ENCODE measurements at regions not wholly inside any gene's neighbourhood (a gene's known extent, or its start where the extent isn't known, plus 50 kb on each side); places are given as distances from the start of the nearest gene placed in this dataset.

GRCh38 chr3:153097213-153097612 is 64.8 kb upstream of the RAP2B start:
- no TSS peak for BruUV-seq (replicated peaks)
- no peak for FAIRE-seq
- no peak overlapping the region for H3K4me3 ChIP-seq (replicated peaks in 1 of 3; ENCODE audit: insufficient read depth in 1 of 3, low read depth in 1 of 3, low read length in 3 of 3)
- POLR2A ChIA-PET = no interaction called here
- no peaks in the 10 kb centered on the region for H3K9me3 ChIP-seq (replicated peaks; ENCODE audit: control insufficient read depth, insufficient read depth, low read length)
- no peaks in the 10 kb centered on the region for H3K79me2 ChIP-seq (ENCODE audit: control insufficient read depth, insufficient read depth, low read length)
- H3K27ac ChIP-seq (ENCODE audit: insufficient read depth, low read depth, low read length) = no peak overlapping the region
- dilution Hi-C loops (cut with MboI; ENCODE audit: extremely low pct_ligation_motif_present, low sequenced_read_pairs) = no loop called here
- no peak overlapping the region for H3K4me2 ChIP-seq (ENCODE audit: insufficient read depth, low read length)
- no peak for TF ChIP-seq EZH2 (IDR thresholded peaks at IDR 0.05; ENCODE audit: borderline replicate concordance, low read depth, low read length, severe bottlenecking)
- TF ChIP-seq, protein P1, sequence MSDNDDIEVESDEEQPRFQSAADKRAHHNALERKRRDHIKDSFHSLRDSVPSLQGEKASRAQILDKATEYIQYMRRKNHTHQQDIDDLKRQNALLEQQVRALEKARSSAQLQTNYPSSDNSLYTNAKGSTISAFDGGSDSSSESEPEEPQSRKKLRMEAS (IDR thresholded peaks at IDR 0.05; ENCODE audit: insufficient read depth, insufficient read length) = no peak
- no peak for TF ChIP-seq MYC (IDR thresholded peaks at IDR 0.05; ENCODE audit: low read depth, low read length)
- no peak for TF ChIP-seq JUN (IDR thresholded peaks at IDR 0.05; ENCODE audit: borderline replicate concordance, insufficient read depth, insufficient read length, low read depth)
- no peak for TF ChIP-seq POLR2A (IDR thresholded peaks at IDR 0.05; ENCODE audit: low read depth, low read length)
- TF ChIP-seq FOS (IDR thresholded peaks at IDR 0.05; ENCODE audit: borderline replicate concordance, insufficient read depth, low read length) = no peak
- TF ChIP-seq GATA2 (IDR thresholded peaks at IDR 0.05; ENCODE audit: insufficient read depth, insufficient read length, low read depth, low read length) = no peak
- no peak for TF ChIP-seq CTCF (IDR thresholded peaks at IDR 0.05; ENCODE audit: extremely low read depth in 1 of 2, insufficient read depth in 1 of 2, low read depth in 1 of 2, low read length in 2 of 2)
- no peak for TF ChIP-seq POLR2AphosphoS5 (IDR thresholded peaks at IDR 0.05; ENCODE audit: insufficient read depth, low read depth, low read length)
- H2AFZ ChIP-seq (ENCODE audit: low read depth, low read length) = no peak overlapping the region
- intact Hi-C loops (cut with micrococcal nuclease) = no loop called here
- H3K36me3 ChIP-seq (ENCODE audit: control insufficient read depth in 2 of 2, extremely low read depth in 1 of 2, insufficient read depth in 2 of 2, low read length in 2 of 2) = no peaks in the 10 kb centered on the region
- no peaks in the 10 kb centered on the region for H3K9me1 ChIP-seq (replicated peaks; ENCODE audit: control insufficient read depth, extremely low read depth, insufficient read depth, low read length)
- H3K27me3 ChIP-seq (ENCODE audit: control insufficient read depth in 2 of 2, insufficient read depth in 2 of 2, low read length in 2 of 2) = no peaks in the 10 kb centered on the region
- no peaks in the 10 kb centered on the region for H4K20me1 ChIP-seq (replicated peaks; ENCODE audit: control insufficient read depth, extremely low read depth, insufficient read depth, low read length)
- H3K9ac ChIP-seq (replicated peaks; ENCODE audit: extremely low read depth, insufficient read depth, low read length) = no peak overlapping the region
- DNase-seq (ENCODE audit: low read depth, low spot score) = no peak
- CTCF ChIA-PET = no interaction called here
- peaks cover 7% of the 10 kb centered on the region for H3K4me1 ChIP-seq (ENCODE audit: control insufficient read depth, extremely low read depth, insufficient read depth, low read length)
